ENCODE measurements at regions not wholly inside any gene's neighbourhood (a gene's known extent, or its start where the extent isn't known, plus 50 kb on each side); places are given as distances from the start of the nearest gene placed in this dataset.

GRCh38 chr18:2302012-2302411, 269.3 kb downstream of the METTL4 start:
- H3K27ac ChIP-seq (ENCODE audit: low read depth in 1 of 2, low read length in 1 of 2), result no peak overlapping the region
- H3K4me1 ChIP-seq (ENCODE audit: control insufficient read depth in 2 of 2, insufficient read depth in 2 of 2, low read length in 2 of 2), result no peaks in the 10 kb centered on the region
- DNase-seq (ENCODE audit: low read depth in 6 of 9, low spot score in 9 of 9), result no peak
- no peaks in the 10 kb centered on the region for H3K27me3 ChIP-seq (ENCODE audit: control insufficient read depth in 2 of 2, insufficient read depth in 1 of 2, low read length in 1 of 2)
- WGBS, result 82% methylated on average over 1 of the region's 1 CpG
- H3K9me3 ChIP-seq (ENCODE audit: control insufficient read depth in 2 of 2, insufficient read depth in 1 of 2, low read length in 1 of 2), result no peaks in the 10 kb centered on the region
- H3K36me3 ChIP-seq (ENCODE audit: control insufficient read depth in 2 of 2, insufficient read depth in 2 of 2, low read length in 1 of 2), result no peaks in the 10 kb centered on the region
- no peak overlapping the region for H3K4me3 ChIP-seq (ENCODE audit: low read length in 2 of 2)

DNA sequence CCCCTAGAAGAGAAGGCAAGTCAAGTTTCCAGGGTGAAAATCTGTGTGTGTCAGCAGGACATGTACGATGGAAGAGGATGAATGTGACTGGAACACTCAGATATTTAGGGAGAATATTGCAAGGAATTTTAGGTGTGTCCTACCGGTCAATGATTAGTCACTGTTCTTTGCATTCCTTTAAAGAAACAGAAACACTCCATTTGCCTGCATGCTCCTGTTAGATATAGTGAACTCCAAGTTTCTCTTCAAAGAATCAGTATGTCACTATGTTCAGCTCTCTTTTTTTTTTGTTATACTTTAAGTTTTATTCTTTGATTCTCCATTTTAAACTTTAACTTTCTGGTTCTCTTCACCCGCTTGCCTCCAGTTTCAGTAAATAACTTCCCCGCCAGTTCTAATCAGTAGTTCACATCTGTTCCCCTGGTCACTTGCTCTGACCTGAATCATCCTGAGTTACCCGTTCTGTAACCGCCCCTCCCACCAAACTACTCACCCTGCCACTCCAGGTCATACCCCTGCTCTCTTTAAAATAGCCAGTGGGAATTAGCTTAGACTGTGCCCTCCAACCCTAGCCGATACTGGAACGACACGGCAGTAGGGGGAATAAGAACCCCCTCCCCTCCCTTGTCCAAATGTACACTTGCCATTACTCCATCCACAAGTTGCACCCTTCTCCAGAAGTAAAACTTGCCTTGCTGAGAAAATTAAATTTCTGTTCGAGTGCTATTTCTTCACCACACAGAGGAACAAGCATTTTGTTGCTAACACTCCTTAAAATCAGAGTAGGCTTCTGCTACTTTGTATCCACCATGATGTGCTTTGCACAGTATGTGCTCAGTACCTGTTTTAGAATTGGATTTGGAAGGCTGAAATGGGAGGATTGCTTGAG, 268.4 kb downstream of the METTL4 start:
- H3K27ac ChIP-seq (ENCODE audit: low read depth in 1 of 2, low read length in 1 of 2), result no peak overlapping the region
- no peaks in the 10 kb centered on the region for H3K27me3 ChIP-seq (ENCODE audit: control insufficient read depth in 2 of 2, insufficient read depth in 1 of 2, low read length in 1 of 2)
- no peaks in the 10 kb centered on the region for H3K4me1 ChIP-seq (ENCODE audit: control insufficient read depth in 2 of 2, insufficient read depth in 2 of 2, low read length in 2 of 2)
- no peaks in the 10 kb centered on the region for H3K36me3 ChIP-seq (ENCODE audit: control insufficient read depth in 2 of 2, insufficient read depth in 2 of 2, low read length in 1 of 2)
- DNase-seq (ENCODE audit: low read depth in 6 of 9, low spot score in 9 of 9), result no peak
- H3K4me3 ChIP-seq (ENCODE audit: low read length in 2 of 2), result no peak overlapping the region
- H3K9me3 ChIP-seq (ENCODE audit: control insufficient read depth in 2 of 2, insufficient read depth in 1 of 2, low read length in 1 of 2), result no peaks in the 10 kb centered on the region
- WGBS, result 61% methylated on average over 10 of the region's 10 CpGs

- H3K4me3 ChIP-seq (ENCODE audit: low read length in 2 of 2), result no peak overlapping the region
- WGBS, result 84% methylated on average over 3 of the region's 3 CpGs
These were observed 267.6 kb downstream of the METTL4 start for GRCh38 chr18:2303517-2304238.

GRCh38 chr18:2304378-2305175, 266.7 kb downstream of the METTL4 start:
- Histone ChIP-seq H3K27me3 (ENCODE audit: control insufficient read depth in 2 of 2, insufficient read depth in 1 of 2, low read length in 1 of 2) (no peaks in the 10 kb centered on the region), H3K9me3 (ENCODE audit: control insufficient read depth in 2 of 2, insufficient read depth in 1 of 2, low read length in 1 of 2) (no peaks in the 10 kb centered on the region), H3K4me3 (ENCODE audit: low read length in 2 of 2) (no peak overlapping the region), H3K4me1 (ENCODE audit: control insufficient read depth in 2 of 2, insufficient read depth in 2 of 2, low read length in 2 of 2) (no peaks in the 10 kb centered on the region), H3K27ac (ENCODE audit: low read depth in 1 of 2, low read length in 1 of 2) (no peak overlapping the region), H3K36me3 (ENCODE audit: control insufficient read depth in 2 of 2, insufficient read depth in 2 of 2, low read length in 1 of 2) (no peaks in the 10 kb centered on the region)
- WGBS, result 91% methylated on average over 2 of the region's 2 CpGs
- DNase-seq (ENCODE audit: low read depth in 6 of 9, low spot score in 9 of 9), result no peak

More at GRCh38 chr18:2303517-2304238, 267.6 kb downstream of the METTL4 start:
- DNase-seq (ENCODE audit: low read depth in 6 of 9, low spot score in 9 of 9), result no peak
- H3K27ac ChIP-seq (ENCODE audit: low read depth in 1 of 2, low read length in 1 of 2), result no peak overlapping the region
- H3K9me3 ChIP-seq (ENCODE audit: control insufficient read depth in 2 of 2, insufficient read depth in 1 of 2, low read length in 1 of 2), result no peaks in the 10 kb centered on the region
- H3K36me3 ChIP-seq (ENCODE audit: control insufficient read depth in 2 of 2, insufficient read depth in 2 of 2, low read length in 1 of 2), result no peaks in the 10 kb centered on the region
- no peaks in the 10 kb centered on the region for H3K27me3 ChIP-seq (ENCODE audit: control insufficient read depth in 2 of 2, insufficient read depth in 1 of 2, low read length in 1 of 2)
- no peaks in the 10 kb centered on the region for H3K4me1 ChIP-seq (ENCODE audit: control insufficient read depth in 2 of 2, insufficient read depth in 2 of 2, low read length in 2 of 2)

DNA sequence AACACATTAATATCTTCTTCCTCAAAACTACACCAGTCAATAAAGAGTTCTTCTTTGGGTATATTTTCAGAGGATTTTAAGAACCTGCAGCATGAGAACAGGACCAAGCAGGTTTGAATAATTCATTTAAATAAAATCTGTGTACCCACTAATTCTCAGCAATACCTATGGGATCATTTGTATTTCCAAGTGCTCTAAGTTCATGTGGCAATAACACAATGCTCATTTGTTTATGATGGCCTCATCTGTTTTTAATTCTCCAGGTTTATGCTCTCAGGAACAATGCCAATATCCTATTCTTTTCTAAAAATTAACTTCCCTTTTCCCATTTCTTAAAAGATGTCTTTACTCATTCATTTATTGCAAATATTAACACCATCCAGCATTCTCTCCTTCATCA, 264.7 kb downstream of the METTL4 start:
- Histone ChIP-seq H3K9me3 (ENCODE audit: control insufficient read depth in 2 of 2, insufficient read depth in 1 of 2, low read length in 1 of 2) (no peaks in the 10 kb centered on the region), H3K36me3 (ENCODE audit: control insufficient read depth in 2 of 2, insufficient read depth in 2 of 2, low read length in 1 of 2) (no peaks in the 10 kb centered on the region), H3K4me3 (ENCODE audit: low read length in 2 of 2) (no peak overlapping the region), H3K27me3 (ENCODE audit: control insufficient read depth in 2 of 2, insufficient read depth in 1 of 2, low read length in 1 of 2) (no peaks in the 10 kb centered on the region), H3K27ac (ENCODE audit: low read depth in 1 of 2, low read length in 1 of 2) (no peak overlapping the region), H3K4me1 (ENCODE audit: control insufficient read depth in 2 of 2, insufficient read depth in 2 of 2, low read length in 2 of 2) (no peaks in the 10 kb centered on the region)
- DNase-seq (ENCODE audit: low read depth in 6 of 9, low spot score in 9 of 9), result no peak

DNA sequence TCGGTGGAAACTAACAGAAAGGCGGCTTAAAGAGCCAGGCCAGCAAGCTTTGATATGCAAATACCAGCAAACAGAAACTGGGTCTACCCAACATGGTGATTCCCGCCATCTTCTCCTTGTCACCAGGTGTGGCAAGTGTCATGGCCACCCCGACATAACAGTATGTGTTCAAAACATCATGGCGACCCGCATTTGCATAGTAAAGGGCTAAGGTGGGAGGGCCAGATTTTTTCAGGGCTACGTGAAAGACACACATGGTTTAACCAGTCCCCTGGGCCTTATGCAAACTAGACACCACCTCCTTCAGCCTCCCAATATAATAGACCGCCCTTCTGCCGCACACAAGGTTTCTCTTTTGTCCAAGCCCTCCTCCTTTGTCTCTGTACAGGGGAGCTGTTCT, 260.4 kb downstream of the METTL4 start:
- Histone ChIP-seq H3K4me3 (ENCODE audit: low read length in 2 of 2) (no peak overlapping the region), H3K36me3 (ENCODE audit: control insufficient read depth in 2 of 2, insufficient read depth in 2 of 2, low read length in 1 of 2) (no peaks in the 10 kb centered on the region), H3K27ac (ENCODE audit: low read depth in 1 of 2, low read length in 1 of 2) (no peak overlapping the region), H3K9me3 (ENCODE audit: control insufficient read depth in 2 of 2, insufficient read depth in 1 of 2, low read length in 1 of 2) (no peaks in the 10 kb centered on the region), H3K4me1 (ENCODE audit: control insufficient read depth in 2 of 2, insufficient read depth in 2 of 2, low read length in 2 of 2) (no peaks in the 10 kb centered on the region), H3K27me3 (ENCODE audit: control insufficient read depth in 2 of 2, insufficient read depth in 1 of 2, low read length in 1 of 2) (no peaks in the 10 kb centered on the region)
- DNase-seq (ENCODE audit: low read depth in 6 of 9, low spot score in 9 of 9), result no peak
- 89% methylated on average over 9 of the region's 9 CpGs for WGBS

GRCh38 chr18:2312440-2312839, 258.9 kb downstream of the METTL4 start:
- 49% methylated on average over 4 of the region's 4 CpGs for WGBS
- Histone ChIP-seq H3K27ac (ENCODE audit: low read depth in 1 of 2, low read length in 1 of 2) (no peak overlapping the region), H3K36me3 (ENCODE audit: control insufficient read depth in 2 of 2, insufficient read depth in 2 of 2, low read length in 1 of 2) (no peaks in the 10 kb centered on the region), H3K4me1 (ENCODE audit: control insufficient read depth in 2 of 2, insufficient read depth in 2 of 2, low read length in 2 of 2) (no peaks in the 10 kb centered on the region), H3K27me3 (ENCODE audit: control insufficient read depth in 2 of 2, insufficient read depth in 1 of 2, low read length in 1 of 2) (no peaks in the 10 kb centered on the region), H3K9me3 (ENCODE audit: control insufficient read depth in 2 of 2, insufficient read depth in 1 of 2, low read length in 1 of 2) (no peaks in the 10 kb centered on the region), H3K4me3 (ENCODE audit: low read length in 2 of 2) (no peak overlapping the region)
- DNase-seq (ENCODE audit: low read depth in 6 of 9, low spot score in 9 of 9), result no peak

- no peaks in the 10 kb centered on the region for H3K4me1 ChIP-seq (ENCODE audit: control insufficient read depth in 2 of 2, insufficient read depth in 2 of 2, low read length in 2 of 2)
- H3K4me3 ChIP-seq (ENCODE audit: low read length in 2 of 2), result no peak overlapping the region
- no peak overlapping the region for H3K27ac ChIP-seq (ENCODE audit: low read depth in 1 of 2, low read length in 1 of 2)
- no peaks in the 10 kb centered on the region for H3K9me3 ChIP-seq (ENCODE audit: control insufficient read depth in 2 of 2, insufficient read depth in 1 of 2, low read length in 1 of 2)
- no peaks in the 10 kb centered on the region for H3K36me3 ChIP-seq (ENCODE audit: control insufficient read depth in 2 of 2, insufficient read depth in 2 of 2, low read length in 1 of 2)
- WGBS, result 95% methylated on average over 3 of the region's 3 CpGs
- DNase-seq (ENCODE audit: low read depth in 6 of 9, low spot score in 9 of 9), result no peak
- H3K27me3 ChIP-seq (ENCODE audit: control insufficient read depth in 2 of 2, insufficient read depth in 1 of 2, low read length in 1 of 2), result no peaks in the 10 kb centered on the region
These were observed 258.0 kb downstream of the METTL4 start for GRCh38 chr18:2313332-2313731.
